ENCODE measurements at regions not wholly inside any gene's neighbourhood (a gene's known extent, or its start where the extent isn't known, plus 50 kb on each side); places are given as distances from the start of the nearest gene placed in this dataset.
"Not testable (repeated sequence)": the region's sequence is repeated elsewhere in the genome, so short reads cannot be mapped to it uniquely, and the experiment has no call there.

DNA sequence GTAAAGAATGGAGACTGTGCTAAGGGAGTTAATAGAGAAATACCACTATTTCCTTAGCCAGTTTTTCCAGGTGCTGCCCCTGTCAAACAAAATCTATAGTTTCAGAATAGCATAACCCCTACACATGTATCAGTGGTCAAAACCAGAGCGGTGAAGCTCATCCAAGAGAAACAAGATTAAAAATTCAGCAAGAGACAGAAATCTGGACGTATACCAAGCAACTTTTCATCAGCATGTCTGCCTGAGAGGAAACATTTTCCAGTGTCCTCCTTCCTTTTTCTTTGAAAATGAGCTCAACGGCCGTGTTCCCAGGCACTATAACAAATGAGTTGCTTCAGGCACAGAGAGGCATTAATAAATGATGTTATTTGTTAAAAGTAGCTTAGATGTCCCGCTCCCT, 416.5 kb downstream of the BCKDHB start:
- H3K36me3 ChIP-seq = no peaks in the 10 kb centered on the region
- peak overlapping the region; percentile 21 for H3K4me3 ChIP-seq
- intact Hi-C loops (cut with DNase I; ENCODE audit: low total_unique reads) = no loop called here
- DNase-seq = no peak
- no peak for TF ChIP-seq CTCF (IDR thresholded peaks at IDR 0.05)
- peak overlapping the region in 1 of 2 donors; percentile 46 for H3K27ac ChIP-seq
- no peaks in the 10 kb centered on the region for H3K9me3 ChIP-seq
- no peaks in the 10 kb centered on the region for H3K27me3 ChIP-seq
- H3K4me1 ChIP-seq = peaks cover 0 to 37% (median 16%) of the 10 kb centered on the region in 4 donors

- Histone ChIP-seq H3K27ac (peak overlapping the region in 1 of 2 donors; percentile 46), H3K4me1 (peaks cover 0 to 37% (median 16%) of the 10 kb centered on the region in 4 donors), H3K9me3 (no peaks in the 10 kb centered on the region), H3K36me3 (no peaks in the 10 kb centered on the region), H3K27me3 (no peaks in the 10 kb centered on the region), H3K4me3 (no peak overlapping the region)
- no peak for DNase-seq
- intact Hi-C loops (cut with DNase I; ENCODE audit: low total_unique reads) = no loop called here
- TF ChIP-seq CTCF (IDR thresholded peaks at IDR 0.05) = no peak
Observed at GRCh38 chr6:80522576-80522975, 416.1 kb downstream of the BCKDHB start.

GRCh38 chr6:80519811-80520594, 413.5 kb downstream of the BCKDHB start:
- Histone ChIP-seq H3K27ac (no peak overlapping the region), H3K36me3 (no peaks in the 10 kb centered on the region), H3K9me3 (no peaks in the 10 kb centered on the region), H3K27me3 (no peaks in the 10 kb centered on the region), H3K4me1 (peaks cover 0 to 37% (median 16%) of the 10 kb centered on the region in 4 donors), H3K4me3 (no peak overlapping the region)
- intact Hi-C loops (cut with DNase I; ENCODE audit: low total_unique reads) = no loop called here
- no peak for DNase-seq
- no peak for TF ChIP-seq CTCF (IDR thresholded peaks at IDR 0.05)

- H3K36me3 ChIP-seq = no peaks in the 10 kb centered on the region
- H3K27me3 ChIP-seq = no peaks in the 10 kb centered on the region
- H3K9me3 ChIP-seq = no peaks in the 10 kb centered on the region
- H3K4me1 ChIP-seq = peaks cover 0 to 20% (median 0%) of the 10 kb centered on the region in 4 donors
- TF ChIP-seq CTCF (IDR thresholded peaks at IDR 0.05) = no peak
- DNase-seq = no peak
- H3K4me3 ChIP-seq = no peak overlapping the region
- intact Hi-C loops (cut with DNase I; ENCODE audit: low total_unique reads) = no loop called here
- H3K27ac ChIP-seq = no peak overlapping the region
Observed at GRCh38 chr6:80517525-80517924, 411.1 kb downstream of the BCKDHB start.

- DNase-seq; H3K36me3 ChIP-seq; intact Hi-C loops (cut with DNase I; ENCODE audit: low total_unique reads); H3K4me3 ChIP-seq; H3K4me1 ChIP-seq; H3K27me3 ChIP-seq; H3K27ac ChIP-seq; H3K9me3 ChIP-seq: not testable (repeated sequence)
Observed at GRCh38 chr6:80510521-80510920, 404.1 kb downstream of the BCKDHB start.

DNA sequence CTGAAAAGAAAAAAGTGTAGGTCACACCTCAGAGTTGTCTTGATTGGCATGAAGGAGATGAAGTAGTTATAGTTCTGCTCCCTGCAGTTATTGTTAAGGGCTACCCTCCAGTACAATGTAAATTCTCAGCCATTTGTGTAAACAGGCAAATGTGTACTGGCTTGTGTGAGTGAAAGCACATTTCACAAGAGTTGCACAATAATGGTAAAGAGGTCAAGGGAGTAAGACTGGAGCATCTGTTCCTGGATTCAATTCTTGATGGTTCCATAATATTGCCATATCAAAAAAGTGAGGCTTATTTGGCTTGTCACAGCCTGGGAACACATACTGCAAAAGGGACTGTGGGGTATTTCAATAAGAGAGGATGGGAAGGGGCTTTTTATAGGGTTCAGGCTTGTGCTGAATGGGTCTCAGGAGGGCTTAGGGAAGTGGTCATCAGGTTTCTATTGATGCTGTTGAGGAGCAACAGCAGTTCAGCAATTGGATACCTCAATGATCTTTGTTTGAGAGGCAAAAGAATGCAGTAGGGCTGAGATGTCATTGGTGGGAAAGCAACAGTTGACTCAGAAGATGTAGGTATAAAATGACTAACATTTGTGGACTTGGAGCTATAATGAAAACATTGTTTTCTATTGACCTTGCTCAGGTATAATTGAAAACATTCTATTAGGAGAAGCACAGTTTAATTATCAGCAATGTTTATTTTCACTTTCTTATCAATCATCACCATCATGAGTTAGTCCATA, 402.6 kb downstream of the BCKDHB start:
- DNase-seq = no peak
- no peaks in the 10 kb centered on the region for H3K9me3 ChIP-seq
- no peaks in the 10 kb centered on the region for H3K27me3 ChIP-seq
- H3K4me1 ChIP-seq = no peaks in the 10 kb centered on the region
- no peak for TF ChIP-seq CTCF (IDR thresholded peaks at IDR 0.05)
- H3K4me3 ChIP-seq = no peak overlapping the region
- no peak overlapping the region for H3K27ac ChIP-seq
- intact Hi-C loops (cut with DNase I; ENCODE audit: low total_unique reads) = no loop called here
- H3K36me3 ChIP-seq = no peaks in the 10 kb centered on the region
